Breast epithelium (tissue), 4 donors: ENCODE measurements at regions not wholly inside any gene's neighbourhood (a gene's known extent, or its start where the extent isn't known, plus 50 kb on each side); places are given as distances from the start of the nearest gene placed in this dataset.

Experiments used
- DNase-seq, 2 donors: peaks; one replicate each; pipeline ENCODE4 v3.0.0-alpha.2; 2019; ENCODE audit warnings: low spot score in 2 of 2
- H3K27ac ChIP-seq, 2 donors: fragments of 200-600 bp; sonication (generic) in 1 of 2; one replicate each; pipeline ENCODE4 v1.5.1; 2016 to 2019; ENCODE audit warnings: mild to moderate bottlenecking in 1 of 2
- H3K27me3 ChIP-seq, 2 donors: fragments of 200-600 bp; sonication (generic) in 1 of 2; one replicate each; pipeline versions ENCODE4 v1.5.1 to v1.6.0; 2017 to 2019; ENCODE audit warnings: control low read depth in 1 of 2, mild to moderate bottlenecking in 1 of 2
- H3K36me3 ChIP-seq: fragments of 200-600 bp; one replicate; pipeline ENCODE4 v1.5.1; 2019
- H3K4me1 ChIP-seq, 2 donors: fragments of 200-600 bp; sonication (generic); one replicate each; pipeline ENCODE4 v1.5.1; 2016 to 2019; ENCODE audit warnings: control low read depth in 1 of 2
- H3K4me3 ChIP-seq, 3 donors: fragments of 200-600 bp; sonication (generic); 1 replicate in 2 of 3; 2 replicates in 1 of 3; pipeline ENCODE4 v1.5.1; 2016 to 2019; ENCODE audit warnings: mild to moderate bottlenecking in 3 of 3, moderate library complexity in 2 of 3
- H3K9me3 ChIP-seq, 2 donors: fragments of 200-600 bp; sonication (generic) in 1 of 2; one replicate each; pipeline ENCODE4 v1.5.1; 2016 to 2019; ENCODE audit warnings: control low read depth in 1 of 2
- CTCF ChIP-seq, 3 donors: fragments of 450-650 bp; IDR thresholded peaks; one replicate each; pipeline ENCODE4 v1.5.1; 2016 to 2017; ENCODE audit warnings: antibody characterized with exemption in 3 of 3, mild to moderate bottlenecking in 3 of 3, moderate library complexity in 3 of 3
- POLR2A ChIP-seq: fragments of 450-650 bp; IDR thresholded peaks from one replicate; pipeline ENCODE4 v1.6.1; 2016; ENCODE audit warnings: antibody characterized with exemption, mild to moderate bottlenecking, moderate library complexity
- POLR2AphosphoS5 ChIP-seq, 3 donors: sonication (generic); formaldehyde crosslinking; IDR thresholded peaks; one replicate each; pipeline ENCODE4 v1.6.1; 2017; ENCODE audit warnings: antibody characterized with exemption in 3 of 3
- intact Hi-C: fragments of 100-400 bp; cut with DNase I; formaldehyde crosslinking; loops from one replicate; pipeline ENCODE4 v1.15.1; 2023; ENCODE audit warnings: low total_unique reads

- Histone ChIP-seq H3K4me3 (no peak overlapping the region), H3K9me3 (no peaks in the 10 kb centered on the region), H3K36me3 (no peaks in the 10 kb centered on the region), H3K27me3 (no peaks in the 10 kb centered on the region), H3K4me1 (no peaks in the 10 kb centered on the region), H3K27ac (no peak overlapping the region)
- DNase-seq: no peak
- intact Hi-C loops: no loop called here
- no peak for TF ChIP-seq POLR2A
- TF ChIP-seq CTCF (IDR thresholded peaks at IDR 0.05): no peak
- TF ChIP-seq POLR2AphosphoS5 (IDR thresholded peaks at IDR 0.05): no peak
Measured at GRCh38 chr2:9681427-9681817, 50.6 kb upstream of the YWHAQ start.

- Histone ChIP-seq H3K36me3 (no peaks in the 10 kb centered on the region), H3K27ac (no peak overlapping the region), H3K4me1 (no peaks in the 10 kb centered on the region), H3K27me3 (no peaks in the 10 kb centered on the region), H3K4me3 (no peak overlapping the region), H3K9me3 (no peaks in the 10 kb centered on the region)
- TF ChIP-seq POLR2AphosphoS5 (IDR thresholded peaks at IDR 0.05): no peak
- no peak for TF ChIP-seq CTCF (IDR thresholded peaks at IDR 0.05)
- TF ChIP-seq POLR2A: no peak
- intact Hi-C loops: no loop called here
- DNase-seq: no peak
Measured at GRCh38 chr2:9685637-9686036, 54.8 kb upstream of the YWHAQ start.

- intact Hi-C loops: no loop called here
- Histone ChIP-seq H3K36me3 (no peaks in the 10 kb centered on the region), H3K4me3 (no peak overlapping the region), H3K27me3 (no peaks in the 10 kb centered on the region), H3K4me1 (no peaks in the 10 kb centered on the region), H3K27ac (no peak overlapping the region), H3K9me3 (no peaks in the 10 kb centered on the region)
- DNase-seq: no peak
- no peak for TF ChIP-seq POLR2AphosphoS5 (IDR thresholded peaks at IDR 0.05)
- no peak for TF ChIP-seq POLR2A
- no peak for TF ChIP-seq CTCF (IDR thresholded peaks at IDR 0.05)
Measured at GRCh38 chr2:9686061-9686460, 55.3 kb upstream of the YWHAQ start.

DNA sequence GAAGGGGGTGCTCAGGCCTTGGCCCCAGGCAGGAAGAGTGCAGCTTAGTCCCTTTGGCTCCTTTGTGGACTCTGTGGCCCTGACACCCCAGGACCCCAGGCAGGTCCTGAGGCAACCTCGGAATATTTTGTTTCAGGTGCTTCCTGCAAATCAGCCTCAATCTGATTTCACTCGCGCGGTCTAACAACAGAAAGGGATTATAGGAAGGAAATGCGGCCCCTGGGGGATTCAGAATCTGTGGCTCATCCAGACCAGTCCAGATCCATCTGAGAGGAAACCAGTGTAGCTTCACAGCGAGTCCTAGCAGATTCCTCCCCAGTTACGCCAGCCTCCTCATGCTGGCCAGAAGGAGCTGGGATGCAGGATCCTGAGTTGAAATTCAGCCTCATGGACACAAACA, 59.5 kb upstream of the YWHAQ start:
- H3K27ac ChIP-seq: no peak overlapping the region
- intact Hi-C loops: no loop called here

More for the DNA sequence above, 59.5 kb upstream of the YWHAQ start:
- no peak for DNase-seq
- Histone ChIP-seq H3K4me3 (no peak overlapping the region), H3K27me3 (no peaks in the 10 kb centered on the region), H3K4me1 (no peaks in the 10 kb centered on the region), H3K36me3 (no peaks in the 10 kb centered on the region), H3K9me3 (no peaks in the 10 kb centered on the region)
- no peak for TF ChIP-seq POLR2AphosphoS5 (IDR thresholded peaks at IDR 0.05)
- no peak for TF ChIP-seq POLR2A
- TF ChIP-seq CTCF (IDR thresholded peaks at IDR 0.05): no peak
